GM23338 (cell line): ENCODE measurements at regions not wholly inside any gene's neighbourhood (a gene's known extent, or its start where the extent isn't known, plus 50 kb on each side); places are given as distances from the start of the nearest gene placed in this dataset.
"Not testable (repeated sequence)": the region's sequence is repeated elsewhere in the genome, so short reads cannot be mapped to it uniquely, and the experiment has no call there.

ENCODE experiments used
- ATAC-seq: fragments of 200-7000 bp; cut with Tn5 transposase; 3 replicates; pipeline ENCODE4 v1.9.1; 2020
- DNase-seq: peaks from one replicate; pipeline ENCODE4 v3.0.0-alpha.2; 2015; ENCODE audit warnings: low spot score
- H2AFZ ChIP-seq: fragments of 200-600 bp; sonication (generic); 2 replicates; pipeline ENCODE4 v1.8.0; 2016; ENCODE audit warnings: antibody characterized with exemption, mild to moderate bottlenecking, moderate library complexity
- H3F3A ChIP-seq: fragments of 200-600 bp; sonication (generic); replicated peaks from 2 replicates; pipeline ENCODE4 v1.8.0; 2017; ENCODE audit warnings: antibody characterized with exemption, mixed run types, low read depth
- H3K27ac ChIP-seq: fragments of 200-600 bp; sonication (generic); 2 replicates; pipeline ENCODE4 v1.6.1; 2016; ENCODE audit warnings: low read depth
- H3K27me3 ChIP-seq: fragments of 200-600 bp; sonication (generic); 2 replicates; pipeline ENCODE4 v1.8.0; 2016; ENCODE audit warnings: mild to moderate bottlenecking, mixed run types, moderate library complexity; ENCODE audit not compliant: insufficient read depth
- H3K36me3 ChIP-seq: fragments of 200-600 bp; sonication (generic); 2 replicates; pipeline ENCODE4 v1.8.0; 2016; ENCODE audit warnings: mild to moderate bottlenecking; ENCODE audit not compliant: insufficient read depth
- H3K4me1 ChIP-seq: fragments of 200-600 bp; sonication (generic); 2 replicates; pipeline ENCODE4 v1.8.0; 2016; ENCODE audit warnings: mild to moderate bottlenecking, moderate library complexity; ENCODE audit not compliant: insufficient read depth
- H3K4me2 ChIP-seq: fragments of 200-600 bp; sonication (generic); 2 replicates; pipeline ENCODE4 v1.7.1; 2017; ENCODE audit warnings: mixed run types
- H3K4me3 ChIP-seq: fragments of 200-600 bp; sonication (generic); 2 replicates; pipeline ENCODE4 v1.6.1; 2016; ENCODE audit warnings: mixed run types
- H3K79me2 ChIP-seq: fragments of 200-600 bp; sonication (generic); replicated peaks from 2 replicates; pipeline ENCODE4 v1.8.0; 2017; ENCODE audit warnings: mild to moderate bottlenecking; ENCODE audit not compliant: insufficient read depth
- H3K9me2 ChIP-seq: fragments of 200-600 bp; sonication (generic); 2 replicates; pipeline ENCODE4 v1.8.0; 2017; ENCODE audit not compliant: insufficient read depth
- H4K20me1 ChIP-seq: fragments of 200-600 bp; sonication (generic); replicated peaks from 2 replicates; pipeline ENCODE4 v1.8.0; 2017; ENCODE audit warnings: mild to moderate bottlenecking; ENCODE audit not compliant: insufficient read depth
- H3K27ac Mint-ChIP-seq: 2 replicates; pipeline ENCODE4 v1.8.0; 2020; ENCODE audit warnings: inconsistent platforms, mild to moderate bottlenecking, moderate library complexity, mixed read lengths
- H3K27me3 Mint-ChIP-seq: 3 replicates; pipeline ENCODE4 v1.8.0; 2022; ENCODE audit warnings: low read depth, mild to moderate bottlenecking, moderate library complexity, mixed read lengths, inconsistent platforms; ENCODE audit not compliant: insufficient read depth, poor library complexity
- H3K36me3 Mint-ChIP-seq: 3 replicates; pipeline ENCODE4 v1.8.0; 2021; ENCODE audit warnings: low read depth, mild to moderate bottlenecking, inconsistent platforms, moderate library complexity, mixed read lengths
- H3K4me1 Mint-ChIP-seq: 3 replicates; pipeline ENCODE4 v1.8.0; 2020; ENCODE audit warnings: mild to moderate bottlenecking, inconsistent platforms, mixed read lengths
- H3K4me3 Mint-ChIP-seq: 3 replicates; pipeline ENCODE4 v1.8.0; 2021; ENCODE audit warnings: moderate library complexity, mild to moderate bottlenecking, inconsistent platforms, mixed read lengths
- H3K9me3 Mint-ChIP-seq: 3 replicates; pipeline ENCODE4 v1.8.0; 2020; ENCODE audit warnings: moderate library complexity, mild to moderate bottlenecking, inconsistent platforms, mixed read lengths
- EZH2 ChIP-seq: fragments of 200-600 bp; sonication (generic); IDR thresholded peaks from one replicate; pipeline ENCODE4 v1.8.0; 2017; ENCODE audit warnings: antibody characterized with exemption, mild to moderate bottlenecking, low read depth; ENCODE audit not compliant: unreplicated experiment
- EZH2phosphoT487 ChIP-seq: fragments of 200-600 bp; sonication (generic); IDR thresholded peaks from one replicate; pipeline ENCODE4 v1.8.1; 2018; ENCODE audit warnings: antibody characterized with exemption; ENCODE audit not compliant: unreplicated experiment
- JUNB ChIP-seq: IDR thresholded peaks from one replicate; pipeline ENCODE4 v1.6.1; 2016; ENCODE audit warnings: antibody characterized with exemption; ENCODE audit not compliant: unreplicated experiment
- NANOG ChIP-seq: IDR thresholded peaks from 2 replicates; pipeline ENCODE4 v1.6.1; 2016; ENCODE audit warnings: antibody characterized with exemption, borderline replicate concordance
- STAT1 ChIP-seq: IDR thresholded peaks from one replicate; pipeline ENCODE4 v1.6.1; 2016; ENCODE audit warnings: antibody characterized with exemption; ENCODE audit not compliant: unreplicated experiment
- TF ChIP-seq, protein P1 (sequence below): IDR thresholded peaks from one replicate; pipeline ENCODE4 v1.6.1; 2018; ENCODE audit warnings: antibody characterized with exemption; ENCODE audit not compliant: unreplicated experiment

DNA sequence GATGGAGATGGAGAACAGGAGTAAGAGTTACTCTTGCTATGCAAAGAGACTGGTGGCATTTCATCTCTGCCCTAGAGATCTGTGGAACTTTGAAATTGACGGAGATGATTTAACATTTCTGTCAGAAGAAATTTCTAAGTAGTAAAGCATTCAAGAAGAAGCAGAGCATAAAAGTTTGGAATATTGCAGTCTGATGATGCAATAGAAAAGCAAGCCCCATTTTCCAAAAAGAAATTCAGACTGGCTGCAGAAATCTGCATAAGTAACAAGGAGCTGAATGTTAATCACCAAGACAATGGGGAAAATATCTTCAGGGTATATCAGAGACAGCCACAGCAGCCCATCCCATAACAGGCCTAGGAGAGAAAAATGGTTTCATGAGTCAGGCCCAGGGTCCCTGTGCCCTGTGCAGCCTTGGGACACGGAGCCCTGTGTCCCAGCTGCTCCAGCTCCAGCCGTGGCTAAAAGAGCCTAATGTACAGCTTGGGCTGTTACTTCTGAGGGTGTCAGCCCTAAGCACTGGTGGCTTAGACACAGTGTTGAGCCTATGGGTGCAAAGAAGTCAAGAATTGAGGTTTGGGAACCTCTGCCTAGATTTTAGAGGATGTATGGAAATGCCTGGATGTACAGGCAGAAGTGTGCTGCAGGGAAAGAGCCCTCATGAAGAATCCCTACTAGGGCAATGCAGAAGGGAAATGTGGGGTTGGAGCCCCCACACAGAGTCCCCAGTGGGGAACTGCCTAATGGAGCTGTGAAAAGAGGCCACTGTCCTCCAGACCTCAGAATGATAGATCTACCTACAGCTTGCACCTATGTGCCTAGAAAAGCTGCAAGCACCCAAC lies 616.6 kb downstream of the SLC16A7 start:
- no peaks in the 10 kb centered on the region for H3K4me1 ChIP-seq
- peaks cover 34% of the 10 kb centered on the region for H3K36me3 Mint-ChIP-seq
- no peak overlapping the region for H3K4me3 ChIP-seq
- H3K79me2 ChIP-seq, result no peaks in the 10 kb centered on the region
- no peak overlapping the region for H3K4me2 ChIP-seq
- H3F3A ChIP-seq, result no peaks in the 10 kb centered on the region
- no peak for ATAC-seq
- no peaks in the 10 kb centered on the region for H4K20me1 ChIP-seq
- no peaks in the 10 kb centered on the region for H3K36me3 ChIP-seq
- no peak for DNase-seq
- H2AFZ ChIP-seq, result no peak overlapping the region
- H3K27me3 Mint-ChIP-seq, result no peaks in the 10 kb centered on the region
- H3K9me3 Mint-ChIP-seq, result peaks cover 31% of the 10 kb centered on the region
- no peak overlapping the region for H3K4me3 Mint-ChIP-seq
- H3K27ac Mint-ChIP-seq, result no peak overlapping the region
- H3K4me1 Mint-ChIP-seq, result peaks cover 6% of the 10 kb centered on the region; the same call in 2 of the 3 replicates
- H3K9me2 ChIP-seq, result peaks cover 3% of the 10 kb centered on the region; the same call in 1 of the 2 replicates
- TF ChIP-seq, protein P1, sequence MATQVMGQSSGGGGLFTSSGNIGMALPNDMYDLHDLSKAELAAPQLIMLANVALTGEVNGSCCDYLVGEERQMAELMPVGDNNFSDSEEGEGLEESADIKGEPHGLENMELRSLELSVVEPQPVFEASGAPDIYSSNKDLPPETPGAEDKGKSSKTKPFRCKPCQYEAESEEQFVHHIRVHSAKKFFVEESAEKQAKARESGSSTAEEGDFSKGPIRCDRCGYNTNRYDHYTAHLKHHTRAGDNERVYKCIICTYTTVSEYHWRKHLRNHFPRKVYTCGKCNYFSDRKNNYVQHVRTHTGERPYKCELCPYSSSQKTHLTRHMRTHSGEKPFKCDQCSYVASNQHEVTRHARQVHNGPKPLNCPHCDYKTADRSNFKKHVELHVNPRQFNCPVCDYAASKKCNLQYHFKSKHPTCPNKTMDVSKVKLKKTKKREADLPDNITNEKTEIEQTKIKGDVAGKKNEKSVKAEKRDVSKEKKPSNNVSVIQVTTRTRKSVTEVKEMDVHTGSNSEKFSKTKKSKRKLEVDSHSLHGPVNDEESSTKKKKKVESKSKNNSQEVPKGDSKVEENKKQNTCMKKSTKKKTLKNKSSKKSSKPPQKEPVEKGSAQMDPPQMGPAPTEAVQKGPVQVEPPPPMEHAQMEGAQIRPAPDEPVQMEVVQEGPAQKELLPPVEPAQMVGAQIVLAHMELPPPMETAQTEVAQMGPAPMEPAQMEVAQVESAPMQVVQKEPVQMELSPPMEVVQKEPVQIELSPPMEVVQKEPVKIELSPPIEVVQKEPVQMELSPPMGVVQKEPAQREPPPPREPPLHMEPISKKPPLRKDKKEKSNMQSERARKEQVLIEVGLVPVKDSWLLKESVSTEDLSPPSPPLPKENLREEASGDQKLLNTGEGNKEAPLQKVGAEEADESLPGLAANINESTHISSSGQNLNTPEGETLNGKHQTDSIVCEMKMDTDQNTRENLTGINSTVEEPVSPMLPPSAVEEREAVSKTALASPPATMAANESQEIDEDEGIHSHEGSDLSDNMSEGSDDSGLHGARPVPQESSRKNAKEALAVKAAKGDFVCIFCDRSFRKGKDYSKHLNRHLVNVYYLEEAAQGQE, result no peak
- TF ChIP-seq EZH2, result no peak
- TF ChIP-seq EZH2phosphoT487, result no peak
- no peak for TF ChIP-seq NANOG
- TF ChIP-seq JUNB, result no peak
- no peak for TF ChIP-seq STAT1
- H3K27ac ChIP-seq, result no peak overlapping the region
- no peaks in the 10 kb centered on the region for H3K27me3 ChIP-seq

DNA sequence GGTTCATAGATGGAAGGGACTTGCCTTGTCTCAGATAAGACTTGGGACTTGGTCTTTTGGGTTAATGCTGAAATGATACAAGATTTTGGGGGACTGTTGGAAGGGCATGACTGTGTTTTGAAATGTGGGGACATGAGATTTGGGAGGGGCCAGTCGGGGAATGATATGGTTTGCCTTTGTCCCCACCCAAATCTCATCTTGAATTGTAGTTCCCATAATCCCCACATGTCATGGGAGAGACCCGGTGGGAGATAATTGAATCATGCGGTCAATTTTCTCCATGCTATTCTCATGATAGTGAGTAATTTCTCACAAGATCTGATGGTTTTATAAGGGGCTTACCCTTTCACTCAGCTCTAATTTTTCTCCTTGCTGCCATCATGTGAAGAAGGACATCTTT lies 617.4 kb downstream of the SLC16A7 start:
- H3K4me2 ChIP-seq, DNase-seq, H3K36me3 ChIP-seq, H2AFZ ChIP-seq, H4K20me1 ChIP-seq, H3K79me2 ChIP-seq, H3K4me3 Mint-ChIP-seq, H3K27ac Mint-ChIP-seq, H3K27ac ChIP-seq, ATAC-seq, H3K27me3 ChIP-seq, H3F3A ChIP-seq, H3K4me1 Mint-ChIP-seq, H3K4me1 ChIP-seq, H3K9me2 ChIP-seq, H3K4me3 ChIP-seq, H3K27me3 Mint-ChIP-seq: not testable (repeated sequence)
- Mint-ChIP-seq H3K9me3 (peaks cover 31% of the 10 kb centered on the region), H3K36me3 (peaks cover 34% of the 10 kb centered on the region)

DNA sequence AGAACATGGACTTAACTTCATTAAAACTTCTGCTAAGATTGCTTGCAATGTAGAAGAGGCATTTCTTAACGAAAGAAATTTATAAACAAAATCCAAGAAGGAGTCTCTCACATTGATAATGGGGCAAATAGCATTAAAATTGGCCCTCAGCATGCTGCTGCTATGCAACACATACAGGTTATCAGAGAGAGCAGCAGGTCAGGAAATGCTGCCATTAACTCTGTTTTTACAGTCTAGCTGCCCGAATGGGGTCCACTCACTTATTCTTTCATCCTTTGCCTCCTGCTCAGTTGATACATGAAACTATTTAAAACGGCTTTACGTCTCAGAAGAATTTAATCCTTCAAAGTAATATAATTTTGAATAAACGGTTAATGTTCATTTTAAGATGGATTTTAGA lies 620.4 kb downstream of the SLC16A7 start:
- Mint-ChIP-seq H3K4me3 (no peak overlapping the region), H3K36me3 (peaks cover 34% of the 10 kb centered on the region), H3K4me1 (peaks cover 6% of the 10 kb centered on the region; the same call in 2 of the 3 replicates)

More for the DNA sequence above, 620.4 kb downstream of the SLC16A7 start:
- H3K27me3 ChIP-seq, result no peaks in the 10 kb centered on the region
- DNase-seq (no peak), ATAC-seq (no peak)
- no peaks in the 10 kb centered on the region for H3K4me1 ChIP-seq
- H3K27ac Mint-ChIP-seq, result no peak overlapping the region
- no peaks in the 10 kb centered on the region for H4K20me1 ChIP-seq
- no peak overlapping the region for H3K4me3 ChIP-seq
- H3K9me3 Mint-ChIP-seq, result peaks cover 31% of the 10 kb centered on the region
- H3F3A ChIP-seq, result no peaks in the 10 kb centered on the region
- H3K9me2 ChIP-seq, result peaks cover 3% of the 10 kb centered on the region; the same call in 1 of the 2 replicates
- no peaks in the 10 kb centered on the region for H3K27me3 Mint-ChIP-seq
- no peaks in the 10 kb centered on the region for H3K36me3 ChIP-seq
- H2AFZ ChIP-seq, result no peak overlapping the region
- no peak for TF ChIP-seq NANOG
- H3K4me2 ChIP-seq, result no peak overlapping the region
- H3K27ac ChIP-seq, result no peak overlapping the region
- no peaks in the 10 kb centered on the region for H3K79me2 ChIP-seq
